Hematopoietic multipotent progenitor cell treated with erythropoietin and hydrocortisone succinate and interleukin-3 and kit ligand, for 15 days (in vitro differentiated cells): ENCODE measurements at regions not wholly inside any gene's neighbourhood (a gene's known extent, or its start where the extent isn't known, plus 50 kb on each side); places are given as distances from the start of the nearest gene placed in this dataset.
"Not testable (repeated sequence)": the region's sequence is repeated elsewhere in the genome, so short reads cannot be mapped to it uniquely, and the experiment has no call there.

Experiments used
- DNase-seq: peaks from one replicate; pipeline ENCODE4 v3.0.0-alpha.2; 2015; ENCODE audit warnings: low spot score

- no peak for DNase-seq
Measured at GRCh38 chr5:39650008-39650762, 225.4 kb upstream of the DAB2 start.

GRCh38 chr5:39648848-39649227 lies 224.1 kb upstream of the DAB2 start:
- no peak for DNase-seq

DNA sequence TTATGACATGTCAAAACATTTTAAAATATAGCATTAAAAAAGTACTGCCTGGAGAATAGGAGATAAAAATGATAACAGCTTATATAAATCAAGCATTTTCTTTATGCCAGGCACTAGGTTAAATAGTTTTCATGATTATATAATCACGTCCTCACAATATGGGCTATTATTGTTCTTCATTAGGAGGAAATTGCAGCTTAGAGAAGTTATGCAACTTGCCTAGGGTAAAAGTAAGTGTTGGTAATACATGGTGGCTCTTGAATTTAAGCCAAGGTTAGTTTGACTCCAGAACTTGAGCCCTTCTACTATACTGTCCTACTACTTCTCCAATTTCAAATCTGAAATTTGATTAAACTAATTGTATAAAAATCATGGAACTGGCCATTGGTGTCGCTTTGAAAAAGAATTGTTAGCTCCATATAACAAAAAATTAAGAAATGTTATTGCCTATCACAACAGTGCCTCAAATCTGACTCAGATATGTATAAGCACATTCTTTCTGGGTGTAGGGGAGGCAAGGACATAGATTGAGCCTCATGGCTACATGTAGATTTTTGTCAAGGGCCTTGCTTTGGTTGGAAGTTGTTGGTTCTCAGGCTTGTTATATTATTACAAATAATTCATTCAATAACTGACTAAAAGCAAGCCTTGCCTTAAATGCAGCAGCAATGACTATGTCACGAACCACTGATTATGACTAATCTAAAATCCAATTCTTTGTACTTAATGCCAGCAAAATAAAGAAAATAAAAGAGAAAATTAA lies 223.5 kb upstream of the DAB2 start:
- no peak for DNase-seq

- DNase-seq, result no peak
Measured at GRCh38 chr5:39640552-39640951, 215.8 kb upstream of the DAB2 start.

DNA sequence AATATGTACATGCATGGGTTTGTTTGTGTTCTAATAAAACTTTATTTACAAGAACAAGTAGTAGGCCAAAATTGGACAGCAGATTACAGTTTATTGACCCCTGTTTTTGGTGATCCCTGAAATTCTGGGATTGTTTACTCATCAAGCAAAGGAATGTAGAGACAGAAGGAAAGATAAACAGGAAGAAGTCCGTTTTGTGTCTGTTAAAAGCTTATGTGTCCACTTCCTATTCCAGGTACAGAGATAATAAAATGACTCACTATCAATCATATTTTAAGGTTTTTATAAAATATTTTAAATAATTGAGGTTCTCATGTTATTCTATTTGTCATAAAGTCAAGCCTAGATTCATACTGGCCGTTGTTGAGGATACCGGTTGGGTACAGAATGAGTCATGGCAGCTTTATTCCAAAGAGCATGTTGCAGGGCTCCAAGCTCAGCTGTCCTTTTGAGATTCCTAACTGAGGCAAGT lies 214.9 kb upstream of the DAB2 start:
- DNase-seq, result no peak

DNA sequence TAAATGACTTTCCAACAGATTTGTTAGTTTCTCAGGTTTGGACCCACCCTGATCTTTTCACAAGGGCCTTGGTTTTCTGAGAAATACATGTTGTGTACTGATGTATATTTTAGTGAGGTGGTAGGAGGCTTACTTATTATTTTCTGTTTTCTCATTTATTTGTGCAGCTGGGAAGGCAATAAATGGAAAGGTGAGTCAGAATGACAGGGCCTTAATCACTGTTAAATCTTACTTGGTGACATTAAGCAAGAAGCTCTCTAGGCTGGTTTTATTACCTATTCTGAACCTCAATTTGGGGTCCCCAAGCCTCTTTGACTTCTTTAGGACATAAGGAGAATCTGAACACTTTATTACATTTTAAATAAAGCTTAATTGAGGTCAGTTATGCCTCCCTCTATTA lies 214.0 kb upstream of the DAB2 start:
- DNase-seq, result no peak

DNA sequence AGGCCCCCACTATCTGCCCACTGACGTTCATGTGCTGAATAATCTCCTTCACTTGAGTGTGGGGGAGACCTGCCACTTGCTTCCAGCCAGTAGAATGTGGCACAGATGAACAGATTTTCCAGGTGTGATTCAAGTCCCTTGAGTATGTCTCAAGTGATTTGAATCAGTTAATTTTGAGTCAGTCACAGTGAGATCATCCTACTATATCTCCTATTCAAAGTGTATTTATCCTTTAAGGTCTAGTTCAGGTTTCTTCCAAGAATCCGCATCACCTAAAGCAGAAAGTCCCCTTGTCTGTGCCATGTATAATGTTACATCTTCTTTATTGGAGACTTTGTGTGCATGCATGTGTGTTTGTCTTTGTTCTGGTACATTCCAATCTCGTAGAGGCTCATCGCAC lies 208.3 kb upstream of the DAB2 start:
- no peak for DNase-seq

- DNase-seq, result no peak
Measured at GRCh38 chr5:39631958-39632357, 207.2 kb upstream of the DAB2 start.

DNA sequence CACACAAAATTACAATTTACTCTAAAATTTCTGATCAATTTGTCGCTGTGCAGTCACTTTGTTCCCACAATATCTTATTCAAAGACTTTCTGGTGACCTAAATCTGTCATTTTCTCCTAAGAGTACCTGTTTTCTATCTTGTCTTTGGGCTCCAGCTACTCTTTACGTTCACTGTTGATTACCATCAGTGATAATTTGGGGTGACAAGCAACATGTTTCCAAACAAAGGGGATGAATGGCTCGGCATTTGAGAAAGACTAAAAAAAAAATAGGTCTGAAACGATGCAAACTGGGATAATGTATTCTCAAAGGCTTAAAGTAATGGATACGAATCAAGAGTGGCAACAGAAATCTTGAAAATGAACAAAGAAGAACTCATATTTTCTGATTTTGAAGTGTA lies 205.2 kb upstream of the DAB2 start:
- no peak for DNase-seq

GRCh38 chr5:39628348-39628747 lies 203.6 kb upstream of the DAB2 start:
- DNase-seq, result no peak

GRCh38 chr5:39624890-39625289 lies 200.1 kb upstream of the DAB2 start:
- no peak for DNase-seq

- no peak for DNase-seq
Measured at GRCh38 chr5:39624268-39624886, 199.6 kb upstream of the DAB2 start.

- DNase-seq, result no peak
Measured at GRCh38 chr5:39623291-39623865, 198.6 kb upstream of the DAB2 start.

- DNase-seq, result no peak
Measured at GRCh38 chr5:39622281-39622680, 197.5 kb upstream of the DAB2 start.

DNA sequence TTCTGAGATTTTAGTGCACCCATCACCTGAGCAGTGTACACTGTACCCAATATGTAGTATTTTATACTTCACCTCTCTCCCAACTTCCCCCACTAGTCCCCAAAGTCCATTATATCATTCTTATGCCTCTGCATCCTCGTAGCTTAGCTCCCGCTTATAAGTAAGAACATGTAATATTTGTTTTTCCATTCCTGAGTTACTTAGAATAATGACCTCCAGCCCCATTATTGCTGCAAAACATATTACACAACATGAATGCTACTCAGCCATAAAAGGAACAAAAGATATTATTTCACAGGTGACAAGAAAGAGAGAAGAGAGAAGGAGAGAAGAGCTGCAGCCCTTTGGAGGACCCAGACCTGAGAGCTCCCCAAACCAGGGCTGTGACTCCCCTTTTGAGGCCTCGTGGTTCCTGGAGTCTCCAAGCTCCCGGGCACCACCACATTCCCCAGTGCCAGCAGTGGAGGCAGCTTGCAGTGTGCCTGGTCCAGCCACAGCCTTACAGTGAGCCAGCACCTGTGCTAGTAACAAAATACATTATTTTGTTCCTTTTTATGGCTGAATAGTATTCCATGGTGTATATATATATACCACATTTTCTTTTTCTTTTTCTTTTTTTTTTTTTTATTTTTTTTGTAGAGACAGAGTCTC lies 194.5 kb upstream of the DAB2 start:
- DNase-seq, result no peak

DNA sequence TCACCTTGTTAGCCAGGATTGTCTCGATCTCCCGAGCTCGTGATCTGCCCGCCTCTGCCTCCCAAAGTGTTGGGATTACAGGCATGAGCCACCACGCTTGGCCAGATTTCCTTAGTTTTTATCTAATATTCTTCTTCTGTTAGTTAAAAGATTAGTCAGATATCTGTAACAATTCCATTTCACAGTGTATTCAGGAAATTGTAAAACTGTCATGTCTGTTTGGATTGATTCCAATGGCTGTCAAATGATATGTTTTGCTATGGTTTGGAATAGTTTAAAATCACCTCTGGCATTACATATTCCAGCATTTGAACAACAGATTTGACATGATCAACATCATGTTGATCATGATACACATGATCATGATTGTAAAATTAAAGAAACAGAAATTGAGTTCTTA lies 193.6 kb upstream of the DAB2 start:
- DNase-seq, result no peak

- DNase-seq, result no peak
Measured at GRCh38 chr5:39616131-39616530, 191.4 kb upstream of the DAB2 start.

DNA sequence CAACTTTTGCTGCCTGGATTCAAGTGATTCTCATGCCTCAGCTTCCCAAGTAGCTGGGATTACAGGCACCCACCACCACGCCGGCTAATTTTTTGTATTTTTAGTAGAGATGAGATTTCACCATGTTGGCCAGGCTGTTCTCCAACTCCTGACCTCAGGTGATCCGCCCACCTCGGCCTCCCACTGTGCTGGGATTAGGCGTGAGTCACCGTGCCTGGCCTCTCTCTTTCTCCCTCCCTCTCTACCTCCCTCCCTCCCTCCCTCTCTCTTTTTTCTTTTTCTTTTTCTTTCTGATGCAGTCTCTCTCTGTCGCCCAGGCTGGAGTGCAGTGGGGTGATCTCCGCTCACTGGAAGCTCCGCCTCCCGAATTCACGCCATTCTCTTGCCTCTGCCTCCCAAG lies 186.3 kb upstream of the DAB2 start:
- not testable (repeated sequence) for DNase-seq

GRCh38 chr5:39608024-39608423 lies 183.2 kb upstream of the DAB2 start:
- no peak for DNase-seq

- DNase-seq, result no peak
Measured at GRCh38 chr5:39606591-39606990, 181.8 kb upstream of the DAB2 start.

GRCh38 chr5:39605588-39606575 lies 181.1 kb upstream of the DAB2 start:
- no peak for DNase-seq
